Suppressor macrophage treated with lipopolysaccharide for 1 hour (primary cell): ENCODE measurements at regions not wholly inside any gene's neighbourhood (a gene's known extent, or its start where the extent isn't known, plus 50 kb on each side); places are given as distances from the start of the nearest gene placed in this dataset.
"Not testable (repeated sequence)": the region's sequence is repeated elsewhere in the genome, so short reads cannot be mapped to it uniquely, and the experiment has no call there.

Experiments
- DNase-seq, 3 donors: peaks; one replicate each; pipeline ENCODE4 v3.0.0-alpha.2; 2020 to 2022

- no peak for DNase-seq
Measured at GRCh38 chr12:91785655-91786498, 359.8 kb downstream of the BTG1 start.

- no peak for DNase-seq
Measured at GRCh38 chr12:91781114-91781513, 364.5 kb downstream of the BTG1 start.

GRCh38 chr12:91778938-91779400, 366.7 kb downstream of the BTG1 start:
- DNase-seq = peak; percentile 79 to 92 (median 91)

- peak; percentile 17 to 52 (median 44) for DNase-seq
Measured at GRCh38 chr12:91778091-91778832, 367.4 kb downstream of the BTG1 start.

GRCh38 chr12:91777268-91777992, 368.2 kb downstream of the BTG1 start:
- peak in 1 of 3 donors; percentile 13 for DNase-seq

GRCh38 chr12:91774434-91774921, 371.2 kb downstream of the BTG1 start:
- no peak for DNase-seq

- no peak for DNase-seq
Measured at GRCh38 chr12:91773749-91774429, 371.8 kb downstream of the BTG1 start.

- no peak for DNase-seq
Measured at GRCh38 chr12:91772411-91772810, 373.2 kb downstream of the BTG1 start.

GRCh38 chr12:91769736-91770135, 375.9 kb downstream of the BTG1 start:
- DNase-seq = no peak

GRCh38 chr12:91767237-91767636, 378.4 kb downstream of the BTG1 start:
- DNase-seq = no peak

- DNase-seq = no peak
Measured at GRCh38 chr12:91766454-91766853, 379.2 kb downstream of the BTG1 start.

- DNase-seq = no peak
Measured at GRCh38 chr12:91763654-91764370, 381.8 kb downstream of the BTG1 start.

- DNase-seq = no peak
Measured at GRCh38 chr12:91753649-91754048, 392.0 kb downstream of the BTG1 start.

- DNase-seq = peak in 2 of 3 donors; percentile 1 to 20
Measured at GRCh38 chr12:91746976-91747375, 398.7 kb downstream of the BTG1 start.

GRCh38 chr12:91744597-91744996, 401.0 kb downstream of the BTG1 start:
- no peak for DNase-seq

- no peak for DNase-seq
Measured at GRCh38 chr12:91743704-91744321, 401.8 kb downstream of the BTG1 start.

GRCh38 chr12:91743280-91743679, 402.4 kb downstream of the BTG1 start:
- no peak for DNase-seq

GRCh38 chr12:91741932-91742331, 403.7 kb downstream of the BTG1 start:
- DNase-seq = no peak

GRCh38 chr12:91733846-91734245, 411.8 kb downstream of the BTG1 start:
- DNase-seq = not testable (repeated sequence)

GRCh38 chr12:91732086-91732485, 413.6 kb downstream of the BTG1 start:
- DNase-seq = peak in 1 of 3 donors; percentile 3

- no peak for DNase-seq
Measured at GRCh38 chr12:91729543-91729942, 416.1 kb downstream of the BTG1 start.
